T1000 (cell line): ENCODE measurements at regions not wholly inside any gene's neighbourhood (a gene's known extent, or its start where the extent isn't known, plus 50 kb on each side); places are given as distances from the start of the nearest gene placed in this dataset.
"Not testable (repeated sequence)": the region's sequence is repeated elsewhere in the genome, so short reads cannot be mapped to it uniquely, and the experiment has no call there.

Source experiments
- DNase-seq: peaks from one replicate; lab custom pipeline; 2025; ENCODE audit warnings: mixed read lengths; lab: John Stamatoyannopoulos, UW

- no peak for DNase-seq
Measured at GRCh38 chr17:71203953-71204352, 916.9 kb upstream of the SOX9 start.

- DNase-seq: not testable (repeated sequence)
Measured at GRCh38 chr17:71205951-71206350, 914.9 kb upstream of the SOX9 start.

GRCh38 chr17:71208111-71208704 lies 912.6 kb upstream of the SOX9 start:
- DNase-seq: peak; percentile 26

GRCh38 chr17:71213936-71214335 lies 906.9 kb upstream of the SOX9 start:
- no peak for DNase-seq

- DNase-seq: no peak
Measured at GRCh38 chr17:71217769-71218168, 903.1 kb upstream of the SOX9 start.

GRCh38 chr17:71224824-71225575 lies 895.8 kb upstream of the SOX9 start:
- no peak for DNase-seq

GRCh38 chr17:71227841-71228240 lies 893.0 kb upstream of the SOX9 start:
- DNase-seq: no peak

GRCh38 chr17:71229070-71229469 lies 891.8 kb upstream of the SOX9 start:
- no peak for DNase-seq

GRCh38 chr17:71232801-71233559 lies 887.8 kb upstream of the SOX9 start:
- DNase-seq: no peak

- no peak for DNase-seq
Measured at GRCh38 chr17:71234349-71234748, 886.5 kb upstream of the SOX9 start.

- DNase-seq: no peak
Measured at GRCh38 chr17:71237903-71238538, 882.8 kb upstream of the SOX9 start.

GRCh38 chr17:71247441-71248015 lies 873.3 kb upstream of the SOX9 start:
- DNase-seq: no peak

- DNase-seq: no peak
Measured at GRCh38 chr17:71251276-71251675, 869.5 kb upstream of the SOX9 start.

- no peak for DNase-seq
Measured at GRCh38 chr17:71251951-71252350, 868.9 kb upstream of the SOX9 start.

GRCh38 chr17:71252436-71252835 lies 868.4 kb upstream of the SOX9 start:
- DNase-seq: no peak

- no peak for DNase-seq
Measured at GRCh38 chr17:71257096-71257495, 863.7 kb upstream of the SOX9 start.

GRCh38 chr17:71260366-71260940 lies 860.4 kb upstream of the SOX9 start:
- DNase-seq: no peak

GRCh38 chr17:71262586-71262985 lies 858.2 kb upstream of the SOX9 start:
- no peak for DNase-seq

GRCh38 chr17:71267668-71268067 lies 853.2 kb upstream of the SOX9 start:
- no peak for DNase-seq

- no peak for DNase-seq
Measured at GRCh38 chr17:71269201-71269600, 851.6 kb upstream of the SOX9 start.

- no peak for DNase-seq
Measured at GRCh38 chr17:71273441-71273840, 847.4 kb upstream of the SOX9 start.

GRCh38 chr17:71276079-71276478 lies 844.7 kb upstream of the SOX9 start:
- DNase-seq: no peak
